ENCODE measurements at regions not wholly inside any gene's neighbourhood (a gene's known extent, or its start where the extent isn't known, plus 50 kb on each side); places are given as distances from the start of the nearest gene placed in this dataset.

DNA sequence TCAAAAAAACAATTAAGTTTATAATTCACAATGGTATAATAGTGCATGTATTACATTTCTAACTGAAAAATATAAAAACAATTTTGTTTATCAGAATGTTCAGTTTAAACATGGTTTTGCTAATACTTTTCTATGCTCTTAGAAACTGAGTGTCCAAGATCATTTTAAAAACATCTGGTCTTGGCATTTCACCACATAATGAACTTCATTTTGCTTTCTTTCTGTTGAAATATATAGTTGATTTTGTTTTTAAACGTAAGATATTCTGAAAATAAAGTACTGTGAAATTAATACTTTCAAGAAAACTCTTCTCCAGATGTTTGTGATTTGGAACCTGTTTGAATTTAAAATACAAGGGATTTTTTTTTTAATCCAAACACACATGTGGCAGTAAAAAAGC is 264.4 kb downstream of the COL12A1 start:
- TF ChIP-seq POLR2AphosphoS5 (IDR thresholded peaks at IDR 0.05; ENCODE audit: low read depth, low read length), result no peak
- TF ChIP-seq, protein P1, sequence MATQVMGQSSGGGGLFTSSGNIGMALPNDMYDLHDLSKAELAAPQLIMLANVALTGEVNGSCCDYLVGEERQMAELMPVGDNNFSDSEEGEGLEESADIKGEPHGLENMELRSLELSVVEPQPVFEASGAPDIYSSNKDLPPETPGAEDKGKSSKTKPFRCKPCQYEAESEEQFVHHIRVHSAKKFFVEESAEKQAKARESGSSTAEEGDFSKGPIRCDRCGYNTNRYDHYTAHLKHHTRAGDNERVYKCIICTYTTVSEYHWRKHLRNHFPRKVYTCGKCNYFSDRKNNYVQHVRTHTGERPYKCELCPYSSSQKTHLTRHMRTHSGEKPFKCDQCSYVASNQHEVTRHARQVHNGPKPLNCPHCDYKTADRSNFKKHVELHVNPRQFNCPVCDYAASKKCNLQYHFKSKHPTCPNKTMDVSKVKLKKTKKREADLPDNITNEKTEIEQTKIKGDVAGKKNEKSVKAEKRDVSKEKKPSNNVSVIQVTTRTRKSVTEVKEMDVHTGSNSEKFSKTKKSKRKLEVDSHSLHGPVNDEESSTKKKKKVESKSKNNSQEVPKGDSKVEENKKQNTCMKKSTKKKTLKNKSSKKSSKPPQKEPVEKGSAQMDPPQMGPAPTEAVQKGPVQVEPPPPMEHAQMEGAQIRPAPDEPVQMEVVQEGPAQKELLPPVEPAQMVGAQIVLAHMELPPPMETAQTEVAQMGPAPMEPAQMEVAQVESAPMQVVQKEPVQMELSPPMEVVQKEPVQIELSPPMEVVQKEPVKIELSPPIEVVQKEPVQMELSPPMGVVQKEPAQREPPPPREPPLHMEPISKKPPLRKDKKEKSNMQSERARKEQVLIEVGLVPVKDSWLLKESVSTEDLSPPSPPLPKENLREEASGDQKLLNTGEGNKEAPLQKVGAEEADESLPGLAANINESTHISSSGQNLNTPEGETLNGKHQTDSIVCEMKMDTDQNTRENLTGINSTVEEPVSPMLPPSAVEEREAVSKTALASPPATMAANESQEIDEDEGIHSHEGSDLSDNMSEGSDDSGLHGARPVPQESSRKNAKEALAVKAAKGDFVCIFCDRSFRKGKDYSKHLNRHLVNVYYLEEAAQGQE (IDR thresholded peaks at IDR 0.05; ENCODE audit: insufficient read depth in 1 of 2, low read depth in 2 of 2, low read length in 2 of 2), result no peak
- TF ChIP-seq FOXP2 (optimal IDR thresholded peaks at IDR 0.05; ENCODE audit: borderline replicate concordance, extremely low read depth, extremely low read length, insufficient read depth), result no peak
- TF ChIP-seq TAF1 (IDR thresholded peaks at IDR 0.05; ENCODE audit: borderline replicate concordance, insufficient read depth, low read length), result no peak
- no peak for TF ChIP-seq SIN3A (IDR thresholded peaks at IDR 0.05; ENCODE audit: borderline replicate concordance, insufficient read depth, low read length)

DNA sequence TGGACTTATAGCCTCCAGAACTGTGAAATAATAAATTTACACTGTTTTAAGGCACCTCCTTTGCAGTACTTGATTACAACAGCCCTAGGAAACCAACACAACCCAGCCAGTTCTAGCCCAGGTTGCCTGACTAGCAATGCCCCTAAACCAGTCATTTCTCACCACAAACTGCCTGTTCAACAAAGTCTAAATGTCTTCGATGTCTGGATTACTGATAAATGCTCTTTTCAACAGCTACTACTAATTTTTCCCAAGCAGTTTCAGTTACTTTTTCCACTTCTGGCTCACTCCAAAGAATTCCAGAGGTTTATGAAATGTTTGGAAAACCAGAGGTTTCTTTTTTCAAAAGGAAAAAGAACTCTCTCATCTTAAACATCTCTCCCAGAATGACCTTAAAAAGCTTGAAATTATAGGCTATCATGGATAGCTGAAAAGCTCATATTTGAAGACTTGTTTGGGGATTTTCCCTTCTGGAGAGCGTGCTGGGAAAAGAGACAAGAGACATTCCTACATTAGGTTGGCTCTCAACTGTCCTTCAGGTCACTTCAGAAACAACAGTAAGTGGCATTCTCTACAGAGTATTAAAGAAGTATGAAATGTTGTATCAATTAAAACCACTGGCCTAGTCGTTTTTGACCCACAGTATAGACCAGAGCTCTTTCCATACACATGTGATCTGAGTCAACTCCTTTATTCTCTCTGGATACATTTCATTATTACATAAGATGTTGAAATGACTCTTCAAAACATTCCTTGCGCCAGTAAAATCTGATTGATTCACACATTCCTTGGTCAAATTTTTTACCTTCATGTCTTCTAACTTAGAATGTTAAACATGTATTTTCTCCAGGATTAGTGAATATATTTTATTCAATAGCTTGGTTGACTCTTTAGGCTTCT is 265.9 kb downstream of the COL12A1 start:
- TF ChIP-seq, protein P1 (IDR thresholded peaks at IDR 0.05; ENCODE audit: insufficient read depth in 1 of 2, low read depth in 2 of 2, low read length in 2 of 2), result no peak
- TF ChIP-seq TAF1 (IDR thresholded peaks at IDR 0.05; ENCODE audit: borderline replicate concordance, insufficient read depth, low read length) (no peak), POLR2AphosphoS5 (IDR thresholded peaks at IDR 0.05; ENCODE audit: low read depth, low read length) (no peak), FOXP2 (optimal IDR thresholded peaks at IDR 0.05; ENCODE audit: borderline replicate concordance, extremely low read depth, extremely low read length, insufficient read depth) (no peak), SIN3A (IDR thresholded peaks at IDR 0.05; ENCODE audit: borderline replicate concordance, insufficient read depth, low read length) (no peak)

DNA sequence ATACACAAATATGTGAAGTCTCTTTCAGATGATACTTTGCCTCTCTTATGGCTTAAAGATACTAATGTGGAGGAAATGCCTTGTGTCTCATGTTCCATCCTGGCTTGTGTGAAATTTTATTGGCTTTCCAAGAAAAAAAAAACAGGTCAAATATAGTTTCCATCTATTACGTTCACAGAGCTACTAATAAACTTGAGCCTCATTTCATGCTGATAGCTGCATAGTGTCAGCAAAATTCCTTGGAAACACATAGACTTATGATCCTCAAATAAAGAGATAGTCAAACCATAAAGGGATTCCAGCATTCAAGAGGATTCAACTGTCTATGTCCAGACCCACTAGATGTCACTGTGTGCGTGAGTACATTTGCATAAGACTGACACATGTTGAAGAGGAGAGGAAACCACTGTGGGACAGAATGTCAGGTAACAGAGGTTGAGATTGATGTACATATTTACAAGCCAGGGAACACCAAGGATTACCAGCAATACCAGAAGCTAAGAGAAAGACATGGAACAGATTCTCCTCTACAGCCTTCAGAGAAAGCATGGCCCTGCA is 266.6 kb downstream of the COL12A1 start:
- TF ChIP-seq POLR2AphosphoS5 (IDR thresholded peaks at IDR 0.05; ENCODE audit: low read depth, low read length), result no peak
- TF ChIP-seq FOXP2 (optimal IDR thresholded peaks at IDR 0.05; ENCODE audit: borderline replicate concordance, extremely low read depth, extremely low read length, insufficient read depth), result no peak
- TF ChIP-seq, protein P1 (IDR thresholded peaks at IDR 0.05; ENCODE audit: insufficient read depth in 1 of 2, low read depth in 2 of 2, low read length in 2 of 2), result no peak

DNA sequence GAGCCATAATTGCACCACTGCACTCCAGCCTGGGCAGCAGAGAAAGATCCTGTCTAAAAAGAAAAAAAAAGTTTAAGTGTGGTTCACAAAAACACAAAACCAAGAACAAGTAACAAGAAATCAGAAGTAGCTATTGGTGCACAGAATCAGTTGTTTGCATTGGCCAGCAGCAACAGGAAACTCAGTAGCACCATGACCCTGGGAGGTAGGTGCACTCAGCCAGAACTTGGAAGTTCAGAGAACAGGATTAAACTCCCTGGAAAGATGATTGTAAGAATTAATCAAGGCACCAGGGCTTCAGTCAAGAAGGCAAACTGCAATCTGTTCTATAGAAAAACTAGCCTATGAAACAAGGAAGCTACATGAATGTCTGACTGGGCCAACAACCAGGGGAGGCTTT is 267.9 kb downstream of the COL12A1 start:
- no peak for TF ChIP-seq FOXP2 (optimal IDR thresholded peaks at IDR 0.05; ENCODE audit: borderline replicate concordance, extremely low read depth, extremely low read length, insufficient read depth)
- no peak for TF ChIP-seq POLR2AphosphoS5 (IDR thresholded peaks at IDR 0.05; ENCODE audit: low read depth, low read length)
- TF ChIP-seq, protein P1 (IDR thresholded peaks at IDR 0.05; ENCODE audit: insufficient read depth in 1 of 2, low read depth in 2 of 2, low read length in 2 of 2), result no peak
- TF ChIP-seq TAF1 (IDR thresholded peaks at IDR 0.05; ENCODE audit: borderline replicate concordance, insufficient read depth, low read length), result no peak
- TF ChIP-seq SIN3A (IDR thresholded peaks at IDR 0.05; ENCODE audit: borderline replicate concordance, insufficient read depth, low read length), result no peak

All from PFSK-1 (cell line).